ENCODE measurements at regions not wholly inside any gene's neighbourhood (a gene's known extent, or its start where the extent isn't known, plus 50 kb on each side); places are given as distances from the start of the nearest gene placed in this dataset.

- H3K27ac ChIP-seq: no peak overlapping the region
- no peak for DNase-seq (ENCODE audit: low read depth, low spot score)
Measured at GRCh38 chr9:20291201-20291600, 331.1 kb downstream of the MLLT3 start.

GRCh38 chr9:20290257-20290656 is 332.0 kb downstream of the MLLT3 start:
- DNase-seq (ENCODE audit: low read depth, low spot score): no peak
- H3K27ac ChIP-seq: no peak overlapping the region

GRCh38 chr9:20289423-20290010 is 332.8 kb downstream of the MLLT3 start:
- no peak for DNase-seq (ENCODE audit: low read depth, low spot score)
- H3K27ac ChIP-seq: no peak overlapping the region

- no peak for DNase-seq (ENCODE audit: low read depth, low spot score)
- no peak overlapping the region for H3K27ac ChIP-seq
Measured at GRCh38 chr9:20286969-20287368, 335.3 kb downstream of the MLLT3 start.

GRCh38 chr9:20286154-20286700 is 336.1 kb downstream of the MLLT3 start:
- H3K27ac ChIP-seq: no peak overlapping the region
- no peak for DNase-seq (ENCODE audit: low read depth, low spot score)

- no peak for DNase-seq (ENCODE audit: low read depth, low spot score)
Measured at GRCh38 chr9:20284601-20285289, 337.6 kb downstream of the MLLT3 start.

GRCh38 chr9:20280330-20280729 is 342.0 kb downstream of the MLLT3 start:
- H3K27ac ChIP-seq: no peak overlapping the region
- DNase-seq (ENCODE audit: low read depth, low spot score): no peak

More at GRCh38 chr9:20284601-20285289, 337.6 kb downstream of the MLLT3 start:
- H3K27ac ChIP-seq: no peak overlapping the region

GRCh38 chr9:20276762-20277161 is 345.5 kb downstream of the MLLT3 start:
- H3K27ac ChIP-seq: no peak overlapping the region
- DNase-seq (ENCODE audit: low read depth, low spot score): no peak

GRCh38 chr9:20271723-20272122 is 350.6 kb downstream of the MLLT3 start:
- H3K27ac ChIP-seq: no peak overlapping the region
- no peak for DNase-seq (ENCODE audit: low read depth, low spot score)

GRCh38 chr9:20271096-20271495 is 351.2 kb downstream of the MLLT3 start:
- no peak overlapping the region for H3K27ac ChIP-seq
- no peak for DNase-seq (ENCODE audit: low read depth, low spot score)

- H3K27ac ChIP-seq: peak overlapping the region; percentile 60
- DNase-seq (ENCODE audit: low read depth, low spot score): no peak
Measured at GRCh38 chr9:20270161-20270560, 352.1 kb downstream of the MLLT3 start.

GRCh38 chr9:20269620-20270019 is 352.7 kb downstream of the MLLT3 start:
- H3K27ac ChIP-seq: peak overlapping the region; percentile 60
- DNase-seq (ENCODE audit: low read depth, low spot score): peak; percentile 56

GRCh38 chr9:20264896-20265295 is 357.4 kb downstream of the MLLT3 start:
- no peak for DNase-seq (ENCODE audit: low read depth, low spot score)
- no peak overlapping the region for H3K27ac ChIP-seq

GRCh38 chr9:20262611-20263010 is 359.7 kb downstream of the MLLT3 start:
- DNase-seq (ENCODE audit: low read depth, low spot score): no peak
- H3K27ac ChIP-seq: no peak overlapping the region

GRCh38 chr9:20256284-20256948 is 365.9 kb downstream of the MLLT3 start:
- H3K27ac ChIP-seq: no peak overlapping the region
- no peak for DNase-seq (ENCODE audit: low read depth, low spot score)

GRCh38 chr9:20255052-20255451 is 367.2 kb downstream of the MLLT3 start:
- no peak for DNase-seq (ENCODE audit: low read depth, low spot score)
- no peak overlapping the region for H3K27ac ChIP-seq

GRCh38 chr9:20253635-20254034 is 368.7 kb downstream of the MLLT3 start:
- H3K27ac ChIP-seq: no peak overlapping the region
- DNase-seq (ENCODE audit: low read depth, low spot score): no peak

GRCh38 chr9:20252778-20253177 is 369.5 kb downstream of the MLLT3 start:
- no peak for DNase-seq (ENCODE audit: low read depth, low spot score)
- no peak overlapping the region for H3K27ac ChIP-seq

GRCh38 chr9:20250791-20251190 is 371.5 kb downstream of the MLLT3 start:
- H3K27ac ChIP-seq: no peak overlapping the region
- no peak for DNase-seq (ENCODE audit: low read depth, low spot score)

- no peak overlapping the region for H3K27ac ChIP-seq
- DNase-seq (ENCODE audit: low read depth, low spot score): no peak
Measured at GRCh38 chr9:20244271-20244670, 378.0 kb downstream of the MLLT3 start.

- H3K27ac ChIP-seq: no peak overlapping the region
- no peak for DNase-seq (ENCODE audit: low read depth, low spot score)
Measured at GRCh38 chr9:20243841-20244240, 378.5 kb downstream of the MLLT3 start.
